Activated naive CD4-positive, alpha-beta T cell treated with anti-CD3 and anti-CD28 coated beads, Interleukin-2, amount 50 U/mL, for 24 hours (primary cell): ENCODE measurements at regions not wholly inside any gene's neighbourhood (a gene's known extent, or its start where the extent isn't known, plus 50 kb on each side); places are given as distances from the start of the nearest gene placed in this dataset.
"Not testable (repeated sequence)": the region's sequence is repeated elsewhere in the genome, so short reads cannot be mapped to it uniquely, and the experiment has no call there.

Source experiments
- H3K27ac Mint-ChIP-seq: one replicate; pipeline ENCODE4 v1.8.0; 2021; ENCODE audit warnings: mild to moderate bottlenecking, mixed read lengths
- H3K27me3 Mint-ChIP-seq: one replicate; pipeline ENCODE4 v1.8.0; 2021; ENCODE audit warnings: mixed read lengths
- H3K36me3 Mint-ChIP-seq: one replicate; pipeline ENCODE4 v1.8.0; 2021; ENCODE audit warnings: mixed read lengths
- H3K4me1 Mint-ChIP-seq: one replicate; pipeline ENCODE4 v1.8.0; 2021; ENCODE audit warnings: mixed read lengths
- H3K4me3 Mint-ChIP-seq: one replicate; pipeline ENCODE4 v1.8.0; 2021; ENCODE audit warnings: mild to moderate bottlenecking, mixed read lengths
- H3K9me3 Mint-ChIP-seq: one replicate; pipeline ENCODE4 v1.8.0; 2021; ENCODE audit warnings: mixed read lengths

DNA sequence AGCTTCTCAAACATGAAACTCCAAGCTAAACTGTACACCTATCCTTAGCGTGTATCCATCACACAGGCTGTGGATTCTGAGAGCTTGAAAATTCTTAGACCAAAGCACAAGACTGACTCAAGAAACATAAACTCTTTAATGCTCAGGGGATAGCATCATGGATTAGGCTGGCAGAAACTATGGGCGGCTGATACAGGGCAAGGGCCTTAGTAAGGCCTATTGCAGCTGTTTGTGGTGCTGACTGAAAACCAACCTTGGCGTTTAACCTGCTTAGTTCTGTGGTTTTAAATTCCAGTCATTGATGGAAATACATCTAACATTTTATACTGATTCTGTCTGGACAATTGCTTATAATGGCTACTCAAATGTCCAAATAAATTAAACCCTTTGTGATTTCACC lies 183.7 kb downstream of the TLR4 start:
- Mint-ChIP-seq H3K27me3 (peaks cover 3% of the 10 kb centered on the region), H3K4me1 (no peaks in the 10 kb centered on the region), H3K4me3 (no peak overlapping the region), H3K36me3 (no peaks in the 10 kb centered on the region), H3K9me3 (no peaks in the 10 kb centered on the region), H3K27ac (no peak overlapping the region)

DNA sequence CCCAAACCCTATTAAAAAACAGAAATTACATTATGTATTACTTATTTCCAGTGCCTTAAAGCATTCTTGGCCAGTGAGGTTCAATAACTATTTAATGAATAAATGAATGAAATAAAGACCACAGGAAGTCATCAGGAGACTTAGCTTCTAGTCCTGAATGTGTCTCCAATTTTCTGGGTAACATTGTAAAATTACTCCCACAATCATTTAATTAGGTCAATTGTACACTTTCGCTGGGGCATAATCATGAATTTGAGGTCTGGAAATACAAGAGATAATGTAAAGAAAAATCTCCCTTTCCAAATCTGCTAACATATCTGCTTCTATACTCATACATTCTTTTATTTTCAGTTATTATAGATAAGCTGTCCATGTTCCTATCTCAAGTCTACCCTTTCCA lies 199.2 kb downstream of the TLR4 start:
- Mint-ChIP-seq H3K9me3 (peaks cover 18% of the 10 kb centered on the region), H3K4me3 (no peak overlapping the region), H3K27me3 (peaks cover 20% of the 10 kb centered on the region), H3K36me3 (no peaks in the 10 kb centered on the region), H3K4me1 (no peaks in the 10 kb centered on the region), H3K27ac (no peak overlapping the region)

DNA sequence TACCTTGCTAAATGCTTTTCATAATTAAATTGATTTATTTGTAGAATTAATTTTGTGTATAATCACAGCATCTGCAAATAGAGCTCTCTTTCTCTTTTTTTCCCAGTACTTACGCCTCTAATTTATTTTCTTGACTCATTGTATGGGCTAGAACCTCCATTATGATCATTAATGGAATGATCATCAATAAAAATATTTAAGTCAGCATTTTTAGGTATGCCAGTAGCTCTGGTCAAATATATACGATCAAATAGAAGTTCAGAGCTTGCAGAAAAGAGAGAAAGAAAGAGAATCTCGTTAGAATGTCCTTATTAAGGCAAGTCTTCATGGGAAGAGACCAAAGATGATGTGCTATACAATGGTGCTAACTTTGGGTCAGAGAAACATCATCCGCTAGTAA lies 202.6 kb downstream of the TLR4 start:
- Mint-ChIP-seq H3K4me3 (no peak overlapping the region), H3K4me1 (no peaks in the 10 kb centered on the region), H3K27me3 (peaks cover 29% of the 10 kb centered on the region), H3K9me3 (peaks cover 46% of the 10 kb centered on the region), H3K36me3 (peaks cover 3% of the 10 kb centered on the region), H3K27ac (no peak overlapping the region)

DNA sequence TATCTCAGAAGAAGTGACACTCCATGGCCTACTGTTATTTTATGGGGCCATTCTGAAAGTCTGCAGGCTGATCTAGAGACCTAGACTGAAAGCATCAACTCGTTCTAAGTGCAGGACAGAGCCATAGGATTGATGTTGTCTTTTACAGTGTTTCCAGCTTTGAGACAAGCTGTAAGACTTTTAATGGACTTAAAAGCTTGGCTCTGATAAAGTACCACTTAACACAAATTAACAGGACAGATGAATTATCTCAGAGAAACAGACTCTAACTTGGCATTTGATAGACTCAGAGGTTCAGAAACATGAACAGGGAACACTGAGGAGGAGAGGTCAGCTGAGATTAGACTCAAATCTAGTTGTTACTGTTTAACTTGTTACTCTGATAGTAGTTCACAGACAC lies 203.2 kb downstream of the TLR4 start:
- peaks cover 29% of the 10 kb centered on the region for H3K27me3 Mint-ChIP-seq
- no peaks in the 10 kb centered on the region for H3K4me1 Mint-ChIP-seq
- H3K36me3 Mint-ChIP-seq = peaks cover 3% of the 10 kb centered on the region
- no peak overlapping the region for H3K27ac Mint-ChIP-seq
- peaks cover 49% of the 10 kb centered on the region for H3K9me3 Mint-ChIP-seq
- H3K4me3 Mint-ChIP-seq = no peak overlapping the region

DNA sequence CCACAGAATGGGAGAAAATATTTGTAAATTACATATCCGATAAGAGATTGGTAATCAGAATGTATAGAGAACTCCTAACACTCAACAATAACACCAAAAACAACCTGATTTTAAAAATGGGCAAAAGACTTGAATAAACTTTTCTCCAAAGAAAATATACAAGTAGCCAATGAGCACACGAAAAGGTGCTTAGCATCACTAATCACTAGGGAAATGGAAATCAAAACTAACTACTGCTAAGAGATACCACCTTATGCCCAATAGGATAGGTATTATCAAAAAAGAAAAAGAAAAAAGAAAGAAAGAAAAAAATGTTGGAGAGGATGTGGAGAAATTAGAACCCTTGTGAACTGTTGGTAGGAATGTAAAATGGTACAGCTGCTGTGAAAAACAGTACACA lies 212.1 kb downstream of the TLR4 start:
- Mint-ChIP-seq H3K27me3 (peaks cover 6% of the 10 kb centered on the region), H3K4me3 (no peak overlapping the region), H3K27ac (no peak overlapping the region), H3K4me1 (no peaks in the 10 kb centered on the region), H3K36me3 (no peaks in the 10 kb centered on the region), H3K9me3 (peaks cover 16% of the 10 kb centered on the region)

DNA sequence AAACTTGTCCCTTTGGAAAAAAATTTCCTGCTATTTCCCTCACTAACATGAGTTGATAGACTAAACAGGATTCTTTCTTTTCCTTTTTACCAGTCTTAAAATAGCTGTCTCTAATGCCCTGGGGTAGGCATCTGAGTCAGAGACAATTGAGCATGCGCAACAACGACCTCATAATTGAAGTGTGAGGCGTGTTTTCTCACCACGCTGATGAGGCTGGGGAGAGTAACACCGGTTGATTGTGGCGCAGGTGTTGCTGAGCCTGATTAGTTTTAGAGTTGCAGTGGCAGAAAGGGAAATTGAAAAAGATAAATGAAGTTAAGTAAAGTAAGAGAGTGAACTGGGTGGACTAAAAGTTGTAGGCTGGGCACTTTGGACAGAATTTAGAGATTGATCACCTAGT lies 213.7 kb downstream of the TLR4 start:
- Mint-ChIP-seq H3K4me3 (no peak overlapping the region), H3K27me3 (peaks cover 3% of the 10 kb centered on the region), H3K9me3 (peaks cover 6% of the 10 kb centered on the region), H3K27ac (no peak overlapping the region), H3K4me1 (no peaks in the 10 kb centered on the region), H3K36me3 (no peaks in the 10 kb centered on the region)

DNA sequence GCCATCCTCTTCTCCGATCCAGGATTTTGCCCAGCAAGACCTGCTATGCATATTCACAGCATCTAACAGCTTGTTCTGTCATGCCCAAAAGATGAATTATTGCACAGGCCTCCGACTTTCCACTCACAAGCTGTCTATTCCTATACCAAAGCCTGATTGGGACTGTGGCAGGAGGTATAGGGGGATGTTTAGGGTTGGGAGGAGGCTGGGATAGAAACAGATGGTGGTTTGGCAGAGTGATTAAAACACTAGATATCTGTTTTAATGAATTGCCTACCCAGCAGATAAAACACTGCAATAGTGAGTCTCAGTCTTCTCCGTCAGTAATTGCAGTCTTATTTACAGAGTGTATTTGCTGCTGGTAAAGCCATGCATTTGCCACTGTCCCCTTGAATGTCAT lies 215.3 kb downstream of the TLR4 start:
- H3K27ac Mint-ChIP-seq = no peak overlapping the region

DNA sequence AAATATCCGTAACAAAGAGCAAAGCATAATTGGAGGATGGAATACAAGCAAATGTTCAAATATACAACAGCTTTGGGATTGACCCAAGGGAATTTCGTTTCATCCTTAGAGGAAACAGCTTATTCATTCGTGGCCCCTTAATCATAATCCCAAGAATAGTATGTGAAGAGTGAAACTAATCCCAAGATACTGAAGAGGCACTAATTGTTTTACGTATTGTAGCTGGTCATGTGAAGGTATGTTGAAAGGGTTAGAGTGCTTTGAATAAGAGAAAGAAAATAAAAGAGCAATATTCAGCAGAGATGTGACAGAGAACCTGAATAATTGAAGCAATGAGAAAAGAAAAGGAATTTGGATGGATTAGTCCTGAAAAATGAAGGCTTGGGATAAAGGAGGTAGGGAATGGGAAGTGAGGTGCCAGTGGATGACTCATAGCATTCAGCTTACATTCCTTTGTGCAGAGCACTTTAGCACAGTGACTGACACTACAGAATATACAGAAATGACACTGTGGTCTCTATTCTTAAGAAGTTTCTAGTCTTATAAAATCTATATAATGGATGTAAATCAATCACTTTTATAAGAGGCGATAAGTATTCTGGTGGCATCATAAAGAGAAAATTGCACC lies 221.9 kb downstream of the TLR4 start:
- H3K4me3 Mint-ChIP-seq = no peak overlapping the region
- peaks cover 6% of the 10 kb centered on the region for H3K9me3 Mint-ChIP-seq
- peaks cover 3% of the 10 kb centered on the region for H3K27me3 Mint-ChIP-seq
- no peaks in the 10 kb centered on the region for H3K36me3 Mint-ChIP-seq
- H3K27ac Mint-ChIP-seq = no peak overlapping the region
- no peaks in the 10 kb centered on the region for H3K4me1 Mint-ChIP-seq

More for the DNA sequence above, 215.3 kb downstream of the TLR4 start:
- H3K36me3 Mint-ChIP-seq = no peaks in the 10 kb centered on the region
- peaks cover 5% of the 10 kb centered on the region for H3K9me3 Mint-ChIP-seq
- H3K4me3 Mint-ChIP-seq = no peak overlapping the region
- H3K27me3 Mint-ChIP-seq = peaks cover 1% of the 10 kb centered on the region
- H3K4me1 Mint-ChIP-seq = no peaks in the 10 kb centered on the region

DNA sequence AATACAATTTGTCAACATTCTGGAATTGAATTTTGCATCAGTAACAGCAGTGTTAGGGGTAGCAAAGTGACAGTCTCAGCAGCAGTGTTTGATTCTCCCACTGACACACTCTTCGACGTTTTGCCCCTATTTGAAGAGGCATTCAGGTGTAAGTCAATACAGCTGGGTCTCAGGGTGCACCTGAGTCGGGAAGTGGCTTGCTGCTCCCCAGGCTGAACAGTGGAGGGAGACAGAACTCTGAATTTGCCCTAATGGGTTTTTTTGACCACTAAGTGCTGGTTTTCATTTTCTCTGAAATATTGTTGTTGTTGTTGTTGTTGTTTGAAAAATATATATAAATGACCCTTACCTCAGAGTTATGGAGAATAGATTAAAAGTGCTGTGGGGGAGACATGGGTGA lies 223.2 kb downstream of the TLR4 start:
- Mint-ChIP-seq H3K4me1 (no peaks in the 10 kb centered on the region), H3K9me3 (peaks cover 6% of the 10 kb centered on the region), H3K36me3 (no peaks in the 10 kb centered on the region), H3K27me3 (peaks cover 3% of the 10 kb centered on the region), H3K27ac (no peak overlapping the region), H3K4me3 (no peak overlapping the region)

DNA sequence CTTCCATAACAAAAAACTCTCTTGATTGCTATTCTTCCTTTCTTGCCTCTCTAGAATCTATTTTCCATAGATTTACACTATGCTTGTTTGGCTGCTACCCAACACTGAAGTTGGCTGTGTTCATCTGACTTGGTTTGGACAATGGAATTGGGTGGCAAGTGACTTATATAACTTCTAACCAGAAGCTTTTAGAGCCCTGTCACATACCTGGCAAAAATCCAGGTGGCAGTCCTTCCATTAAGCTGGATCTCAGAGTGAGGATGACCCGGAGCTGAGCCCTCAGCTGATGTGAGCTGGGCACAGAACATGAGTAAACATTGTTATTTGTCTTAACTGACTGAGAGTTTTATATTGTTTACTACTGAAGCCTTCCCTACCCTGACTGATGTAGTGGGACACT lies 225.7 kb downstream of the TLR4 start:
- Mint-ChIP-seq H3K4me3 (no peak overlapping the region), H3K27ac (no peak overlapping the region), H3K36me3 (no peaks in the 10 kb centered on the region), H3K9me3 (peaks cover 6% of the 10 kb centered on the region), H3K4me1 (no peaks in the 10 kb centered on the region), H3K27me3 (peaks cover 10% of the 10 kb centered on the region)

DNA sequence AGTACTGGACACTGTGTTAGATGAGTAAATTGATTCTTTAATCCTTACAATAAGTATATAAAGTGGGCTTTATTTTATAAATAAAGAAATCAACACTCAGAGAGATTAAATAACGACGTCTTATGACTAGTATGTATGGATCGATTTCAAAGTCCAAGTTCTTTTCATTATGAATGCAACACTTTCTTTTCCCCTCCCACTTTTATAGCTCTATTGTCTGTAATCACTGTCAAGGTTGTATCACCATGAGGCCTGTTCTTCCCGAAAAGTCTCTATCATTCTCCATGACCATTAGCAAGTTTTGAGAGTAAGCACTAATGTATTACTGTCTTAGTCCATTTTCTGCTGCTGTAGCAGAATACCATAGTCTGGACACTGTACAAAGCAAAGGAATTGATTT lies 228.4 kb downstream of the TLR4 start:
- H3K4me3 Mint-ChIP-seq = no peak overlapping the region
- peaks cover 7% of the 10 kb centered on the region for H3K27me3 Mint-ChIP-seq
- no peaks in the 10 kb centered on the region for H3K4me1 Mint-ChIP-seq
- peaks cover 6% of the 10 kb centered on the region for H3K9me3 Mint-ChIP-seq
- no peaks in the 10 kb centered on the region for H3K36me3 Mint-ChIP-seq
- no peak overlapping the region for H3K27ac Mint-ChIP-seq

DNA sequence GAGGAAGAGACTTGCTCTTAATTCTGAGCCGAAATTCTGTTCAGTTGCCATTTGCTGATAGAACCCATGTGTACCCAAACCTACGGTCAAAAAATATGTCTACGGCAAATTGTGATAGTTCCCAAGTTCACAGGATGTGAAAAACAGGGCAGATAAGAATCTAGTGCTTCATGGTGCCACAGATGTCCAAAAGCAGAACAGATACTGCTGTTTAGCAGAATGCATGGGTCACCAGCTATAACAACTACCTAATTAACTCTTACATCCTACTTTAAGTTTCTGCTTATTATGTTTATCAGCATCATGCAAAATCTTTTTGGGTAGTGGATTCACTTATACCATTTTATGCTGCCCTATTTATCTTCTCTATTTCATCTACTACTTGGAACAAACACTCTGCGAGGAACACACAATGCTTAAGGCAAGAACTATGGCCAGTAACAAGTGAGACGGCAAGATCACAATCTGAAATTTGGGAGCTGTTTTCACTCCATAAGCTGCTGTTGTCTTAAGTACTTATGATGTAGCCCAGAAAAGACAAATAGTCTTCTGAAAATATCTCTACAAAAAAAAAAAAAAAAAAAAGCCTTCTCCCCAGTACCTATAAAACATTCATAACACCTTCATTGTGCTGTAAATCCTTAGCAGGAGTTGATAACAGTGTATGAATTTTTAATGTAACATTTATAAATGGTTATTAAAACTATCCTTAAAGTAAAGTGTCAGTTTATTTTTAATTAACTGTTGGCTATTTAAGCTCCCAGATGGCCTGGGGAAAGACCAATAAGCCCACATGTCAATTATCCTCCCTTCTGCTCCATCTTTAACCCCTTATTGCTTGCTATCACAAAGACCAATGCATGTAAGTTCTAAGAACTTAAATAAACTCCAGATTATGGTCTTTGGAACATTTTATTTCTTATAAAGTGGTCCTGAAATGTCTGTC lies 232.3 kb downstream of the TLR4 start:
- peaks cover 6% of the 10 kb centered on the region for H3K9me3 Mint-ChIP-seq
- H3K27me3 Mint-ChIP-seq = peaks cover 15% of the 10 kb centered on the region
- no peaks in the 10 kb centered on the region for H3K4me1 Mint-ChIP-seq
- H3K27ac Mint-ChIP-seq = no peak overlapping the region
- H3K4me3 Mint-ChIP-seq = no peak overlapping the region
- H3K36me3 Mint-ChIP-seq = no peaks in the 10 kb centered on the region

DNA sequence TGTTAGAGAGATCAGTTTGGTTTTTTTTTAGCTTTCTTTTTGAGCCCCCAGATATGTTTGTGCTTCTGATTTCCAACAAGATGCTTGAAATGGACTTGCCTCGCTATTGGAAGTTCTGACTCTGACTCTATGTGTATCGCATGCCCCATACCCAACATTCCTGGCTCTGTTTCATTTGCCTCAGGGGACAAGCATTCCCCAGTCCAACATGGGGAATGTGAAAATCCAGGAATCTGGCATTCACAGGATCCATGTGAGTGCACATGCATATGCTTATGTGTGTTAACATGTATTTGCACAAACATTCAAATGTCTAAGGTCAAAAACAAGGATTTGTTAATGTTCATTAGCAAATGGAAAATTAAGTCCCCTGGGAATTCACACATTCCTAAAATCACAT lies 233.9 kb downstream of the TLR4 start:
- peaks cover 6% of the 10 kb centered on the region for H3K9me3 Mint-ChIP-seq
- peaks cover 15% of the 10 kb centered on the region for H3K27me3 Mint-ChIP-seq
- no peak overlapping the region for H3K27ac Mint-ChIP-seq
- H3K4me1 Mint-ChIP-seq = no peaks in the 10 kb centered on the region
- no peak overlapping the region for H3K4me3 Mint-ChIP-seq
- no peaks in the 10 kb centered on the region for H3K36me3 Mint-ChIP-seq

DNA sequence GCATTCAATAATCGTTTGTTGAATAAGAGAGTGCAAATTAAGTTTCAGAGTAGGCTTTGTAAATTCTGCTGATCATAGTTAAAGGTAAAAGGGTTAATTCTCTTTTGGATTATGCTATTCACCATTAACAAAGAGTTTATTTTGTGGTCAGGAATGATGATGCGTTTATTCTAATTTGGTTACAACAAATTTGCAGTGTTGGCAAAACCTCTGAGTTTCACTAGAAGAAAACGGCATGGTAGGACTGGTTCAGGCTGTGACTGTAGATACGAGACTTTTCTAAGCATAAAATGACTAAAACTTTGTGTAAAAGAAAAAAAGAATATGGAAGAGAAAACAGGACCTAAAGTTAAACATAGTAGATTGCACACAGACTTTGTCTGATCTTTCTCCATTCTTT lies 234.7 kb downstream of the TLR4 start:
- Mint-ChIP-seq H3K36me3 (no peaks in the 10 kb centered on the region), H3K27me3 (peaks cover 13% of the 10 kb centered on the region), H3K9me3 (peaks cover 6% of the 10 kb centered on the region), H3K27ac (peak overlapping the region; percentile 24), H3K4me1 (no peaks in the 10 kb centered on the region), H3K4me3 (no peak overlapping the region)

DNA sequence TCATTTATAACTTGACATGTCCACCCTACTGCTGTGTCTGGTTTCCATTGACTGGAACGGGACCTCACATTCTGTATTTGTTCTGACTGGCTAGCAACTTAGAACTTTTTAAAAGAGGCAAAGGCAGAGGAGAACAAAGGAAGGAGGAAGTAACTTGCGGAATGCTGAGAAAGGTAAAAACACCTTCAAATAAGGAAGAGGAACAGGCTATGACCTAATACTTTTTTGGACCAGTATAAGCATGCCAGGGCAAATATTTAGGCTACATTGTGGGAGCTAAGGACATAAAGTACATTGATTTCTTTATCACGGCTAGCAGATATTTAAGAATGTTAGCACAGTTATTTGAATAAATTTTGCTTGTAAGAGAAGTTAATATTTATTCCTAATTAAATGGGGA lies 240.5 kb downstream of the TLR4 start:
- H3K27ac Mint-ChIP-seq, H3K4me1 Mint-ChIP-seq, H3K36me3 Mint-ChIP-seq, H3K27me3 Mint-ChIP-seq, H3K9me3 Mint-ChIP-seq, H3K4me3 Mint-ChIP-seq: not testable (repeated sequence)

DNA sequence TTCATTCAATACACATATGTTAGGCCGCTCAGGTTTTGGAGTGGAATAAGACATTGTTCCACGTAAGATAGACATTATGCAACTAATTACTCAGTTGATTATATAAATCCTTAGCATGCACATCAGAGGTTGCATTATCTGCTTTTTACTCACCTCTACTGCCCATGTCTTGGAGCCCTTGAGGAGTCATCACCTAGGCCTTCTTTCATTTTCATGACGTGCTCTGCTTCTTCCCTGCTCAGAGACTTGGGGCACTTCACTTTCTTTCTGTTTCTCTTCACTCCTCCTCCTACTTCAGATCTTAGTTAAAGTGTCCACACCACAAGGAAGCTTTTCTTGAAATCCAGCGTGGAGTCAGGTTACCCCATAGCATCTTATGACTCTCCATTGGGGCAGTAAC lies 241.1 kb downstream of the TLR4 start:
- no peaks in the 10 kb centered on the region for H3K27me3 Mint-ChIP-seq
- no peaks in the 10 kb centered on the region for H3K9me3 Mint-ChIP-seq
- no peaks in the 10 kb centered on the region for H3K36me3 Mint-ChIP-seq
- no peak overlapping the region for H3K27ac Mint-ChIP-seq
- no peaks in the 10 kb centered on the region for H3K4me1 Mint-ChIP-seq
- H3K4me3 Mint-ChIP-seq = no peak overlapping the region
